Urinary bladder (tissue), 3 donors: ENCODE measurements at regions not wholly inside any gene's neighbourhood (a gene's known extent, or its start where the extent isn't known, plus 50 kb on each side); places are given as distances from the start of the nearest gene placed in this dataset.

Experiments used
- DNase-seq: peaks from one replicate; pipeline ENCODE4 v3.0.0-alpha.2; 2015; ENCODE audit errors: extremely low spot score
- H3K27ac ChIP-seq: one replicate; pipeline ENCODE4 v1.5.1; 2013; ENCODE audit warnings: low read depth, mild to moderate bottlenecking, moderate library complexity
- H3K36me3 ChIP-seq: one replicate; pipeline ENCODE4 v1.6.1; 2013; ENCODE audit warnings: mild to moderate bottlenecking, moderate library complexity; ENCODE audit not compliant: insufficient read depth
- H3K4me1 ChIP-seq: one replicate; pipeline ENCODE4 v1.6.1; 2013; ENCODE audit warnings: mild to moderate bottlenecking, moderate library complexity; ENCODE audit not compliant: insufficient read depth
- H3K4me3 ChIP-seq: one replicate; pipeline ENCODE4 v1.5.1; 2013; ENCODE audit warnings: low read depth, low read length
- WGBS: extraction: QIAGEN DNeasy Blood & Tissue Kit; methylation state at CpG from one replicate; pipeline ENCODE4 v1.1.7; 2013; 5-methylcytosine and 5-hydroxymethylcytosine counted together
- donor health status: healthy with polysubstance abuse.
- donor health status: healthy.

- no peaks in the 10 kb centered on the region for H3K4me1 ChIP-seq
- DNase-seq = no peak
- no peak overlapping the region for H3K4me3 ChIP-seq
- H3K36me3 ChIP-seq = no peaks in the 10 kb centered on the region
- H3K27ac ChIP-seq = no peak overlapping the region
- 86% methylated on average over 2 of the region's 2 CpGs for WGBS
These were observed 442.6 kb upstream of the CPEB2 start for GRCh38 chr4:14559646-14560045.

DNA sequence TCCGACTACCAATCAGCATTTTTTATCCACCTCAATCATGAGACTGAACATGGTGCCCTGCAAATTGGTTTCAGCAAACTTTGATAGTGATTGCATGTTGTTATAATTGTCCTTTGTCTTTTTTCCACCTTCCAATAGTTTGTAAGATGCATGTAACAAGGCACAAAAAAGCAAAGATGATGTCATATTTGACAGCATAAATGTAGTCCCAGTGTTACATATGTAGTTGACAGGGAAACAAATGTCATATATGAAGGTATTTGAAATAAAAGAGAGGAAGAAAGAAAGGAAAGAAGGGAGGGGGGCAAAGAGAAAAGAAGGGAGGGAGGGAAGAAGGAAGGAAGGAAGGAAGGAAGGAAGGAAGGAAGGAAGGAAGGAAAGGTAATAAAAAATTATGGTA is 441.7 kb upstream of the CPEB2 start:
- Histone ChIP-seq H3K4me1 (no peaks in the 10 kb centered on the region), H3K4me3 (no peak overlapping the region), H3K36me3 (no peaks in the 10 kb centered on the region), H3K27ac (no peak overlapping the region)
- WGBS = 55% methylated on average over 1 of the region's 1 CpG
- no peak for DNase-seq

DNA sequence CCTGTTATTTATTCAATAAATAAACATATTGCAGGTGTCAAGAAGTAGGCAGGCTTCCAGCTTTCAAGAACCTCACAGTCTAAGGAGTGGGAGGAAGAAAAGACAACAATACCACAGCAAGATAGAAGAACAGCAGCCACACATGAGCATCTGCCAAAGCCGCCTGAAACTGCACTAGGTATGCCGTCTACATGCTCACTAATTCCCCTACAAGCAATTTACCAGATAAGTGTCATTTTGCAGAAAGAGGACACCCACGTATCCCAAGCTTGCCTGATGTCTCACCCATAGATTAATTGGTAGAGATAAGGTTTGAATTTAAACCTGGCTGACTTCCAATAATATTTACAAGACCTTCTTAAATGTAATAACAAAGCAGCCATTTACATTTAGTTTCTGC is 439.4 kb upstream of the CPEB2 start:
- WGBS = 47% methylated on average over 3 of the region's 3 CpGs
- H3K4me3 ChIP-seq = no peak overlapping the region
- H3K27ac ChIP-seq = no peak overlapping the region
- DNase-seq = no peak
- H3K4me1 ChIP-seq = no peaks in the 10 kb centered on the region
- no peaks in the 10 kb centered on the region for H3K36me3 ChIP-seq

- Histone ChIP-seq H3K4me3 (no peak overlapping the region), H3K36me3 (no peaks in the 10 kb centered on the region), H3K27ac (no peak overlapping the region), H3K4me1 (no peaks in the 10 kb centered on the region)
- 88% methylated on average over 4 of the region's 4 CpGs for WGBS
- no peak for DNase-seq
These were observed 438.0 kb upstream of the CPEB2 start for GRCh38 chr4:14564281-14564680.

DNA sequence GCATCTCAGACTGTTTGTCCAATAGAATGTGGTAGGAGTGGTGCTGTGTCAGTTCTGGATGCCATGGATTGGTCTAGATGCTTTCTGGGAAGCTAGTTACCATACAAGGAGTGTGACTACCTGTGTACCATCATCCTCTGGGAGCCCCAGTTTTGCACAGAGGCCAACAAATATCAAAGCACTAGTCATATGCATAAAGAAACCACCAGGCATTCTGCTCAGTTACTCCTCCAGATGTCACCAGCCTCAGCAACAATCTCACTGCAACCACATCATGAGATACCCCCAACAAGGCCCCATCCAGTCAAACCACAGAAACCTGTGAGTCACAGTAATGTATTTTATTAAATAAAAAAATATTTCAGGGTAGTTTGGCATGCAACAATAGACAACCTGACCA is 435.8 kb upstream of the CPEB2 start:
- Histone ChIP-seq H3K27ac (no peak overlapping the region), H3K4me1 (no peaks in the 10 kb centered on the region), H3K4me3 (no peak overlapping the region), H3K36me3 (no peaks in the 10 kb centered on the region)
- no peak for DNase-seq

DNA sequence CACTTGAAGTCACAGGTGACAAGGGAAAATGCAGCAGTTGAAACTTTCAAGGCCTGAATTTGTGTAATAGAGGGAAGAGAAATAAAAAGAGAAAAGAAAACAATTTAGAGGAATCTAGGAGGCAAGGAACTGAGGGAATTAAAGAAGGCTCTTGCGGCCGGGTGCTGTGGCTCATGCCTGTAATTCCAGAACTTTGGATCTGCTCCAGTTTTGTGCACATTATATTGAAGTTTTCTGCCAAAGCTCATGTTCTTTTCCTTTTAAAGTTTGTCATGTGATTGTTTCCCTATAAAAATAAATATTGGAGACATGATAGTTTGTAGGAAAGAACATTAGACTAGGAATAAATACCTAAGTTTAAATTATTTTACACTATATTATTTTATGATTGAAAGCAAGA is 433.9 kb upstream of the CPEB2 start:
- DNase-seq = no peak
- Histone ChIP-seq H3K4me1 (no peaks in the 10 kb centered on the region), H3K36me3 (no peaks in the 10 kb centered on the region), H3K27ac (no peak overlapping the region), H3K4me3 (no peak overlapping the region)
- 20% methylated on average over 2 of the region's 2 CpGs for WGBS

- Histone ChIP-seq H3K36me3 (no peaks in the 10 kb centered on the region), H3K4me1 (no peaks in the 10 kb centered on the region), H3K27ac (no peak overlapping the region), H3K4me3 (no peak overlapping the region)
- no peak for DNase-seq
- 73% methylated on average over 1 of the region's 1 CpG for whole genome bisulfite sequencing
These were observed 427.0 kb upstream of the CPEB2 start for GRCh38 chr4:14575289-14575688.

GRCh38 chr4:14575919-14576318 is 426.4 kb upstream of the CPEB2 start:
- WGBS = 83% methylated on average over 2 of the region's 2 CpGs
- H3K36me3 ChIP-seq = no peaks in the 10 kb centered on the region
- no peaks in the 10 kb centered on the region for H3K4me1 ChIP-seq
- no peak overlapping the region for H3K4me3 ChIP-seq
- no peak overlapping the region for H3K27ac ChIP-seq
- no peak for DNase-seq

GRCh38 chr4:14580061-14580460 is 422.2 kb upstream of the CPEB2 start:
- Histone ChIP-seq H3K27ac (no peak overlapping the region), H3K4me1 (no peaks in the 10 kb centered on the region), H3K4me3 (no peak overlapping the region), H3K36me3 (no peaks in the 10 kb centered on the region)
- DNase-seq = no peak

- H3K27ac ChIP-seq = no peak overlapping the region
- DNase-seq = no peak
- H3K4me1 ChIP-seq = no peaks in the 10 kb centered on the region
- 12% methylated on average over 3 of the region's 3 CpGs for WGBS
- no peaks in the 10 kb centered on the region for H3K36me3 ChIP-seq
- no peak overlapping the region for H3K4me3 ChIP-seq
These were observed 420.5 kb upstream of the CPEB2 start for GRCh38 chr4:14581741-14582140.

GRCh38 chr4:14582677-14583076 is 419.6 kb upstream of the CPEB2 start:
- Histone ChIP-seq H3K36me3 (no peaks in the 10 kb centered on the region), H3K27ac (no peak overlapping the region), H3K4me1 (no peaks in the 10 kb centered on the region), H3K4me3 (no peak overlapping the region)
- WGBS = 94% methylated on average over 3 of the region's 3 CpGs
- no peak for DNase-seq

DNA sequence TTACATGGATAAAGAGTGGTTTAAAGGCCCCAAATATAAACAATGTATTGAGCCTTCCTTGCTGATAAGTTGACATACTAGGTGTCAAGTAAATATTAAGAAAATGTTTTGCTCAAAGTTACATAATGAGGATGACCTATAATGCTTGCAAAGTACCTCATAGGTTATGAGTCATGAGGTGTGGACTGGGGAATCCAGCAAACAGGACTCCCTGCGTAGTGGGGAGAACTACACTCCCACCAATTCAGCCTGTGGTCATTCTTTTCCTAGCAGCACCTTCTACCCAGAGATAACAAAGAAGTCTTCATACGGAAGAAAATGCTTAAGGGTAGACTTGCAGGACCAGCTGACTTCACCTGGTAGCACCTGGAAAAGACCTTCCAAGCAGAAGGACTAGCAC is 418.9 kb upstream of the CPEB2 start:
- DNase-seq = no peak
- no peak overlapping the region for H3K4me3 ChIP-seq
- WGBS = 77% methylated on average over 2 of the region's 2 CpGs
- H3K27ac ChIP-seq = no peak overlapping the region
- H3K4me1 ChIP-seq = no peaks in the 10 kb centered on the region
- H3K36me3 ChIP-seq = no peaks in the 10 kb centered on the region

DNA sequence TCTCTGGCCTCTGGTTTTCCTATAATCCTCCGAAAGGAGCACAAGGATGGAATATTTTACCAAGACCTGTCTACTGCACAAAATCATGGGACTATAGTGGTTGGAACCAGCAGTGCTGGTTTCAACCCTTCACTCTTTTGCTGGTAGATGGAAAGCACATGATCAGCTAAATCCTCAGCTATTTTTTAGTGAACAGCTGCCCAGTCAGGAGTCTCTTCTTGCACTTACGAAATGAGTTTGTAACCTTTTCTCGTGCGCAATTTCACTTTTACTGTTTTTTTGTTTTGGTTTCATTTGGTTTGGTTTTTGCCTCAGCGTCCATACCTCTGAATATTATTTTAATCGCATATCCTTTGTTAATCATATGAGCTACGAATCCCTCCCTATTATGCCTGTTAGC is 418.5 kb upstream of the CPEB2 start:
- Histone ChIP-seq H3K27ac (no peak overlapping the region), H3K4me1 (no peaks in the 10 kb centered on the region), H3K36me3 (no peaks in the 10 kb centered on the region), H3K4me3 (no peak overlapping the region)
- DNase-seq = no peak
- 88% methylated on average over 7 of the region's 7 CpGs for WGBS

- no peaks in the 10 kb centered on the region for H3K36me3 ChIP-seq
- no peak overlapping the region for H3K4me3 ChIP-seq
- no peak for DNase-seq
- H3K4me1 ChIP-seq = no peaks in the 10 kb centered on the region
- no peak overlapping the region for H3K27ac ChIP-seq
- 85% methylated on average over 2 of the region's 2 CpGs for WGBS
These were observed 409.3 kb upstream of the CPEB2 start for GRCh38 chr4:14592950-14593349.

DNA sequence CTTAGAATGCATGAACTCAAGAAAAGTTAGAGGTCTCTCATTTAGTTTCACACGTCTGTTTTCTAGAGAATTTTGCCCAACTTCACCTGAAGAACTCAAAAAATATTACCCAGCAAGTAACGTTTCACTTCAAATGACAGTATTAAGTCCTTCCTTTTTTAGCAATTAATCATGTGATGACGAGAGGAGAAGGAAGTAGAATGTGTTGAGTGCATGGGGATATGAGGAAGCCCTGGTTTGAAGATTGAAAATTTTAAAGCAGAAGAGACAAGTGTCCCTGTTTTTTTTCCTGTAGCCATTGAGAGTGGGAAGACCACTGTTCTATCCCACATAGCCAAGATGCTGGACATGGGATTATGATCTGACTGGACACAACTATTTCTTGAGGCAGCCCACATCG is 406.3 kb upstream of the CPEB2 start:
- 30% methylated on average over 4 of the region's 4 CpGs for WGBS
- H3K27ac ChIP-seq = no peak overlapping the region
- DNase-seq = no peak
- no peaks in the 10 kb centered on the region for H3K36me3 ChIP-seq
- H3K4me1 ChIP-seq = no peaks in the 10 kb centered on the region
- no peak overlapping the region for H3K4me3 ChIP-seq
